HG03039 (cell line): ENCODE measurements at regions not wholly inside any gene's neighbourhood (a gene's known extent, or its start where the extent isn't known, plus 50 kb on each side); places are given as distances from the start of the nearest gene placed in this dataset.

Experiments
- ATAC-seq: cut with Tn5 transposase; IDR thresholded peaks from one replicate; pipeline ENCODE4 v1.9.1; 2021; ENCODE audit warnings: mild to moderate bottlenecking, moderate library complexity; ENCODE audit not compliant: unreplicated experiment

DNA sequence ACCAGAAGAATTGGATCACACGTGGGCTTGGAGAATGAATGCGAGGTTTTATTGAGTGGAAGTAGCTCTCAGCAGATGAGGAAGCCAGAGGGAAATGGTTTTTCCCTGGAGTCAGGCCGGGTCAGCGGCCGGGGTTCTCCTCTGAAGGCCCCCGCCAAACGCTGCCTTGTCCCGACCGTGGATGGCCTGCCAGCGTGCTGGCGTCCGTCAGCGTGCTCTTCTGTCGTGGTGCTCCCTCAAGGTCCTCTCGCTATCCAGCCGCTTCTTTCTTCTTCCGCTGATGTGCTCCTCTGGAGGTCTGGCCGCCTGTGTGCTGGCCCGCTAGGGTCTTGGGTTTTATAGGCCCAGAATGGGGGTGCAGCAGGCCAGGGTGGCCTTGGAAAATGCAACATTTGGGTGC is 632.2 kb downstream of the TRAM1L1 start:
- no peak for ATAC-seq

DNA sequence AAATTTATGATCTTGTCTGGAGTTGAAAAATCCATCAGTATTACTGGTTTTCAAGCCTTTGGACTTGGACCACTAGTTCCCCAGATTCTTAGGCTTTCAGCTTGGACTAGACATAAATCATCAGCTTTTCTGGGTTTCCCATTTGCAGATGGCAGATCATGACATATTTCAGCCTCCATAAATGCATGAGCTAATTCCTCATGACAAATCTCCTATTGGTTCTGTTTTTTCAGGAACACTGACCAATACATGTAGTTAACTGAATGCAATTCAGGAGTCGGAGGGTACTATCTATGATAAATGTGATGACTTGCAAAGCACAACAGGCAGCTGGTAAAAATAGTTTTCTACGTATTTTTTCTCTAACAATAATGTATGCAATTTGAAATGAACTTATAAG is 635.6 kb downstream of the TRAM1L1 start:
- ATAC-seq, result no peak

DNA sequence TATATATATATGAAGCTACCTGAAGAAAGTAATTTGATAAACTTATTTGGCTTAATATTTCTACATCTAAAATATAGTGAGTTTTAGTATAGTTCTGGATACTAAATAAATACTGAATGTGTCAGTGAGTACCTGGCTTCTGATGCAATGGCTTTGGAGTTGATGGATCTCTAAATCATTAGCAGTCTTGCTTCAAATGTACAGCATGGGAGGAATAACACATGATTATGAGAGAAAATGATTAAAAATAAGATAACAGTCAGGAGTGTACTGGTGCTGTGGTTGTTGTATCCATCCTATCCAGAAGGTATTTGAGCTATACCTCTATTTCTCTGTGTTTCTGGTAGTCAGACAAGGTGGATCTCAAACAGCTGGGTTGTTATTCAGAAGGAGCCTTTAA is 641.3 kb downstream of the TRAM1L1 start:
- ATAC-seq, result no peak

DNA sequence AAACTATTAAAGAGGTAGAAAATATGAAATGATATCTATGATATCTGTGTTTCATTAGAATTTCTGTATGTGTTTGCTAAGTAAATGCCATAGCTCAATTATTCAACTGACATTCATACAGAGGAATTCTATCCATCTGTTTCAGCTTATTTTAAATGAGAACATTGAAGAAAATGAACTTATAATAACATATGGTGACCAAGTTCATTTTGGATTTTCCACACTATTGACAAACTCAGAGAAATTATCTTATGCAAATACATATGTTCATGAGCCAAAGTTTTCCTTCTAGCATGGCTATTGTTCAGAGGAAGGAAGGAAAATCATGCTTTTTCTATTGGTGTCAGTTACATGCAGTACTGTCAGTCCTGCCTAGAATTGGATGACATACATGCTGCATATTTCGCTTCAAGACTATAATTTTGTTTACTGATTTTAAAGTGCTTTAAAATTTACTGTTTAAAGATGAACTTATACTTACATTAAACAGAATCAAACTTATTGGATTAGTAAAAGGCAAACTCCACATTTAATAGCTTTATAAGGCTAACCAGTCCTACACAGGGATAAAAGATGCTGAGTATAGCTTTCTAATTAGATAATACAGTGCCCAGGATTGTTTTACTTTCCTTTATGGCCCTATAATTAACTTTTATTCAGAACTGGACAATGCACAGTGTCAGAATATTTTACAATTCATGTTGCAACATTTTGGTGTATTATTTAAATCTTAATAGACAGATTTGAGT is 646.2 kb downstream of the TRAM1L1 start:
- ATAC-seq, result no peak

GRCh38 chr4:116438417-116438816 is 647.0 kb downstream of the TRAM1L1 start:
- ATAC-seq, result no peak

DNA sequence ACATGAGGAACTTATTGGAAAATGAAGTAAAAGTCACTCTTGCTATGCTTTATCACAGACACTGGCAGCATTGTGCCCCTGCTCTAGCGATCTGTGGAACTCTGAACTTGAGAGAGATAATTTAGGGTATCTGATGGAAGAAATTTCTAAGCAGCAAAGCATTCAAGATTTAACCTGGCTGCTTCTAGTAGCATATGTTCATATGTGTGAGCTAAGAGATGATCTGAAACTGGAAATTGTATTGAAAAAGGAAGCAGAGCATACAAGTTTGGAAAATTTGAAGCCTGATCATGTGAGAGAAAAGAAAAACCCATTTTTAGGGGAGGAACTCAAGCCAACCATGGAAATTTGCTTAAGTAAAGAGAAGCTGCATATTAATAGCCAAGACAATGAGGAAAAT is 657.7 kb downstream of the TRAM1L1 start:
- ATAC-seq, result no peak

DNA sequence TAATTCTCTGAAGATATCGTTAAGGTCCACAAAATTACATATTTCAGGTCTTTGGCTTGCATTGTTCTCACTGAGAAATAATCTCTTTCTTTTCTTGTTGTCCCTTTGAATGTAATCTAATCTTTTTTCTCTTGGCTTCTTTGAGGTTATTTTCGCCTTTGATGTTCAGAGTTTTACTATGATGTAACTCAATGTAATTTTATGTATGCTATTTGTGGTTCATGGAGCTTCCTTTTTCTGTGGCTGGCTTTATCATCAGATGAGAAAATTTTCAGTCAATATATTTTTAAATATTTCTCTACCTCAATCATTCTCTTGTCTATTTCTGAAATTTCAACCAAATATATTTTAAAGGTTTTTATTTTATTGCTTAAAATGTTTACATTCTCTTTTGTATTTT is 672.2 kb downstream of the TRAM1L1 start:
- ATAC-seq, result no peak

- ATAC-seq, result no peak
Measured at GRCh38 chr4:116401293-116401692, 684.1 kb downstream of the TRAM1L1 start.

GRCh38 chr4:116400480-116400879 is 684.9 kb downstream of the TRAM1L1 start:
- ATAC-seq, result no peak

- no peak for ATAC-seq
Measured at GRCh38 chr4:116397714-116398113, 687.7 kb downstream of the TRAM1L1 start.

DNA sequence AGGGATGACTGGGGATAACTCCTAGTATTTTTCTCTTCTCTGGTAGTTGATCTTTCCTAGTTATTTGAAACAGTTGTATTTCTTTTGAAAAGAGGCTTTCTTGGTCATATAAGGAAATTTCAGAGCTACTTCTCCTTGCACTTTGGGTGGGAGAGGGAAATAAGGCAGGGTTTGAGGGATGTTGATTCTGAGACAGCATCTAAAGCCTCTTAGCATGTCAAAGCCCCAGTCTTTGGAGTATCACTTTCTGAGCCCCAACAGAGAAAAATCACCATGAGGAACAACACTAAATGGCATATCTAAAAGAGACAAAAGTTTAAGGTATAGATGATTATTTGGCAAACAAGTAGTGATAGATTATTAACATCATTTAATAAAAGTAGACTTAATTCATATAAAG is 688.1 kb downstream of the TRAM1L1 start:
- ATAC-seq, result no peak

DNA sequence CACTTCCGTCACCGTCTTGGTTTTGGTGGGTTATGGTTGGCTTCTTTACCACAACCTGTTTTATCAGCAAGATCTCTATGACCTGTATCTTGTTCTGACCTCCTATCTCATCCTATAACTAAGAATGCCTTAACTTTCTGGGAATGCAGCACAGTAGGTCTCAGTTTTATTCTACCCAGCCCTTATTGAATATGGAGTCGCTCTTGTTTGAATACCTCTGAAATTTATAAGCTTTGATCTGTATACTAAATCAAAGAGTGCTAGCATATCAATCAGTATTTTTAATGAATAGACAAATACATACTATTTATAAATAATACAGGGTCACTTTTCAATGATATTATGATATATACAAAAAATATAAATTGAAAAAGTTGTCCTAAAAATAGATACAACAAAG is 690.0 kb downstream of the TRAM1L1 start:
- ATAC-seq, result no peak

GRCh38 chr4:116391020-116391419 is 694.4 kb downstream of the TRAM1L1 start:
- ATAC-seq, result no peak

DNA sequence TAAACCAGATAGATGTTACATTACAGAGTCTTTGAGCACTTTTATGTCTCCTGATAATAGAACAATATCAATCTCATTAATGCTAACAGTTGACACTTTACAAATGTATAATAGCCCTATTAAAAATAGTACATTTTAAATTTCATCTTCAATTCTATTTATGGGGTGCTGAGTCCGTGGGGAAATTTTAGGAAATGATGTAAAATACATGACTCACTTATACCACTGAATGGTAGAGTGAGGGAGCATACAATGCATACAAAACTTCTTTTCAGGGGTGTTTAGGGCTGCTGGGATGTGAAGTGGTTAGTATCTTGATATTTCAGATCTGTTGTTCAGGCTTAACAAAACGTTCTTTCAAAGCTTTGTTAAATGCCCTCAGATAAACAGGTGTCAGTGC is 696.2 kb downstream of the TRAM1L1 start:
- ATAC-seq, result no peak

DNA sequence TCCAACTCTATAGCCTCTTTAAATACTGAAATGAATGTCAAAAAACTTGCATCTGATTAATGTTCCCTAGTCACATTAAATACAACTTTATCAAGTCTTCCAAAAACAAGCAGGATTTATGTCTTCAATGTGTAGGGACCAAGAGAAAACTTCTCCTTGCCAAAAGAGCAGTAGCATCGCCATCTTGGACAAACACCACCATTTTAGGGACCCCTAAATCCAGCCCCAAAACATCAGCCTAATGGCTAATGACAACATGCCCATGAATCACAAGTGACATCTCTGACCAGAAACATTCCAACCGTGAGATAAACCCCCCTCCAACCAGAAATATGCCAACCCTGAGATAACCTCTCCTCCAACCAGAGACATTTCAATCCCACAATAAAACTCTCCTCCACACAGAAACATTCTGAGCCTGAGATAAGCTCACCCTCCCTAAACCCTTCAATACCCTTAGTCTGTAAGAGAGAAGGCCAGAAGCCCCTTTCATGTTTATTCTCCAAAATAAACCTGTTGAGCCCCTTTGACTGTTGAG is 697.4 kb downstream of the TRAM1L1 start:
- no peak for ATAC-seq

GRCh38 chr4:116386856-116387255 is 698.5 kb downstream of the TRAM1L1 start:
- no peak for ATAC-seq

GRCh38 chr4:116385583-116385982 is 699.8 kb downstream of the TRAM1L1 start:
- no peak for ATAC-seq

DNA sequence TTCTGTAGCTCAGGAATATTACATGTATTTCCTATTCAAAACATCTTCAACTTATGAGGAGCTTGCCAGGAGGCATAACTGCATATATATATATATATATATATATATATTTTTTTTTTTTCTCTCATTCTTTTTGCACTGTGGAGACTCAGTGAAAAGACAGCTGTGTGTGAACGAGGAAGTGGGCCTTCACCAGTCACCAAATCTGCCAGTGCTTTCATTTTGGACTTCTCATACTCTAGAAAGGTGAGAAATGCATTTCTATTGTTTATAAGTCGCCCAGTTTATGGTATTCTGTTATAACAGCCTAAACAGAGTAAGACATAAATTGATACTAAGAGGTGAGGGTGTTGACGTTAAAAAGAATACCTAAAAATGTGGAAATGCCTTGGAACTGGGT is 710.6 kb downstream of the TRAM1L1 start:
- ATAC-seq, result no peak

DNA sequence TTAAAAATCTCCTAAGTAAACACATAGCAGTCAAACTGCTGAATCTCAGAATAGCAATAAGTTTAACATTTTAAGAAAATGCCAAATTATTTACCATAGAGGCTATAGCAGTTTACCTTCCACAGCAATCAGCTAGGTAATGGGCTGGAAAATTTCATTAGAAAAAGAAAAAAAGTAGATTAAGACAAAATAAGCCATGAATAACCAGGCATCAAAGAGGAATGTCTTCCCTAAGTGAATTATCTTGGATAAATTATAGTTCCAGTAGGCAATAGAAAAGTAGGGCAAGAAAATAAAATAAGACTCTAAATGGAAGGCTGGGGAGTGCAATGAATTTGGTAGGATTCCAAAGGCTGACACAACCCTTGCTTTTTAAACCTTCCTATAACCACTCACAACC is 722.8 kb downstream of the TRAM1L1 start:
- no peak for ATAC-seq

GRCh38 chr4:116361790-116362189 is 723.6 kb downstream of the TRAM1L1 start:
- ATAC-seq, result no peak

- peak; percentile 98 for ATAC-seq
Measured at GRCh38 chr4:116358633-116359222, 726.6 kb downstream of the TRAM1L1 start.

GRCh38 chr4:116357758-116358157 is 727.6 kb downstream of the TRAM1L1 start:
- ATAC-seq, result no peak

DNA sequence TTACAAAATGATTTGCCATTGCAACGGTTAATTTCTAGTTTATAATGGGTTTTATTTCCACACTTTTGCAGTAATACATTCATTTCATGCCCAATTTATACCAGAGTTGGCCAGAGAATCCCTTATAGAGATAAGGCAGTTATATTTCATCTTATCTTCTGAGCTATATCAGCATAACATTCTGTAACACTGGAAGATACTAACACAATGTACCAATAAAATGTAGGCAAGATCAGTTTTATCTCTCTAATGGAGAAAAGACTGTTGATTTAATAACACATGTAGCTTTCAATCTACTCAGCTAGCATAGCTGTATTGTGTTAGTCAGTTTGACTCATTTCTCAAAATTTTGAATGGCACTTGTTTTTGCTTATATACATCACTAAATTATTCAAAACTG is 738.6 kb downstream of the TRAM1L1 start:
- ATAC-seq, result no peak
